GM18858 (cell line): ENCODE measurements at regions not wholly inside any gene's neighbourhood (a gene's known extent, or its start where the extent isn't known, plus 50 kb on each side); places are given as distances from the start of the nearest gene placed in this dataset.

ENCODE experiments used
- ATAC-seq: cut with Tn5 transposase; IDR thresholded peaks from one replicate; pipeline ENCODE4 v1.9.1; 2021; ENCODE audit not compliant: unreplicated experiment

DNA sequence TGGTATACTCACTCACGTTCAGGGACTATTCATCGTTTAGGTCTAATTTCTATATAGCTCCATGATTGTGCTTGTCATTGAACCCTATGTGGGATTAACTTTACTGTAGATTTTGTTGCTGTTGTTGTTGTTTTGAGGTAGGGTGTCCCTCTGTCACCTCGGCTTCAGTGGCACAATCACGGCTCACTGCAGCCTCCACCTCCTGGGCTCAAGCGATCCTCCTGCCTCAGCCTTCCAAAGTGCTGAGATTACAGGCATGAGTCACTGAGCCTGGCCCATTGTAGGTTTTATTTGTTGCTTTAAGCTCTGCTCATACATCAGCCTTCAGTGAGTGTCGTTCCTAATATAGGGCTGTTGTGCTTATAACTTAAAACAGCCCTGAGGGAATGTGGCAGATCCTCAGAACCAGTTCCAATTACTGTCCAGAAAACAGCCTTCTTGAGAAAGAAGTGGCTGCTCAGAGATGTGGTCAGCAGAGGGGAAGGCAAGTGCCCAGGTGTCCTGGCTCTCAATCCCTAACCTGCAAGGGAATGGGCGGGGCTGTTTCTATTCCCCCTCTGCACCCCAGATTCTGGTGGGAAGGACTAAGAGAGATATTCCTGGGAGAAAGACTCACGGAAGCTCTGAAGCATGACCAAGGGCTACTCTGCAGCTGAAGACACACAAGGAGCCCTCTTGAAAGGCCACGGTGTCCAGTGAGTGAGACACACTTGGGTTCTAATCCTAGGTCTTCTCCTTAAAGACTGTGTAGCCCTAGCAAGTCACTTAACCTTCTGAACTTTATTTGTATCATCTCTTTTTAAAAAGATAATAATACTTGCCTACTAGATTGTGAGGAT, 79.6 kb upstream of the LCLAT1 start:
- no peak for ATAC-seq

DNA sequence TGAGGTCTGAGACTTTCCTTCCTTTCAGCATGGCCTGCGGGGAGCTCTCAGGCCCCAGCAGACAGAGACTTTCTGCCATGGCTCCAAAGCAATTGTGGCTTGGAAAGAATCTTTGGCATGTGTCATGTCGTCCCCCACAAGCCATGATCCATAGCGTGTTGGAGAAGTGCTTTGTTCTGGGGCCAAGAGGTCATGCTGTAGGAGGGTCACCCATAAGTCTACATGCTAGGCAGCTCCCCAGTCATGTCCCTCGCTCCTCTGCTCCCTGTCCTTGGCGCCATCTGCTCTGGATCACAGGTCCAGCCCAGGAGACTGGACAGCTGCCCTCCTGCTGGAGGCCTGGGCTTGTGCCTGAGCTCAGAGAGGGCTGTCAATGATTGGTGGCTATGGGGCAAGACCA, 78.8 kb upstream of the LCLAT1 start:
- ATAC-seq = no peak

DNA sequence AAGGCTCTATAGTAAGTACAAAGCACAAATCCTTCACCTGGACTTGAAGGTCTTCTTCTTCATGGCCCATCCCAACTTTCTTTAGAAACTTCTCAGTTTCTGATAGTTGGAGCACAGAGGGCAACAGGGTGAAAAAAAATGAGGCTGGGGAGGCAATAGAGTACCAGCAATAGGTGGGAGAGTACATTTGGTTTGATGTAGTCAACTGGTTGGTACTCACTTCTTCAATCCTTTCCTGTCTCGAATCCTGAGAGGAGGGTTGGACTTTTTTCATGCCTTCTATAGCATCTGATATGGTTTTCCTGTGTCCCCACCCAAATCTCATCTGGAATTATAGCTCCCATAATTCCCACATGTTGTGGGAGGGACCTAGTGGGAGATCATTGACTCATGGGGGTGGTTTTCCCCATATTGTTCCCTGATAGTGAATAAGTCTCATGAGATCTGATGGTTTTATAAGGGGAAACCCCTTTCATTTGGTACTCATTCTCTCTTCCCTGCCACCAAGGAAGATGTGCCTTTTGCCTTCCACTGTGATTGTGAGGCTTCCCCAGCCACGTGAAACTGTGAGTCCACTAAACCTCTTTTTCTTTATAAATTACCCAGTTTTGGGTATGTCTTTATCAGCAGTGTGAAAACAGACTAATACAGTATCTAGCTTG, 75.9 kb upstream of the LCLAT1 start:
- ATAC-seq = no peak

DNA sequence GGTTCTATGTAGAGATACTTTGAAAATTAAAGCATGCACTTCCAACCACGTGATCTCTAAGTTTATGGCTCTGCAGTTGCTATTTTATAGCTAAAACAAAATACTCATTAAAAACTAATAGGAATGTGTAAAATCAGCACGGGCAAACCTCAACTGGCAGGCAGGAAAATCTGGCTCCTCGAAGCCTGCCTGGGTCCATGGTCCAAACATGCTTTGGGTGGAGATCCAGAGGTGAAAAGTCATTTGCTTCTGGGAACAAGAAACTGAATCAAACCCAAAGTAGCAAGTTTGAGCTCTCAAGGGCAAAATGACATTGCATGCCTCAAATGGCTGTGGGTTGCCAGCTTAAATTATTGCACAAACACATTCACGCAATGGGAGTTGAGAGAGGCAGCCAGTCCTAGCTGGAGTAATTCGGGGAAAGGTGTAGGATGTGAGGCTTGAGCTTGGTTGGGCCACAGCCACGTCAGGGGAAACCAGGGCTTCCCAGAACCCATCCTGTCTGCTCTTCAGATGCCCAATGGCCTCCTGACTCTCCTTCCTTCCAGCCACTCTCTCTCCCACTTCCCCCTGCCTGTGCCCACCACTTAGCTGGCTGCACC, 75.2 kb upstream of the LCLAT1 start:
- no peak for ATAC-seq

DNA sequence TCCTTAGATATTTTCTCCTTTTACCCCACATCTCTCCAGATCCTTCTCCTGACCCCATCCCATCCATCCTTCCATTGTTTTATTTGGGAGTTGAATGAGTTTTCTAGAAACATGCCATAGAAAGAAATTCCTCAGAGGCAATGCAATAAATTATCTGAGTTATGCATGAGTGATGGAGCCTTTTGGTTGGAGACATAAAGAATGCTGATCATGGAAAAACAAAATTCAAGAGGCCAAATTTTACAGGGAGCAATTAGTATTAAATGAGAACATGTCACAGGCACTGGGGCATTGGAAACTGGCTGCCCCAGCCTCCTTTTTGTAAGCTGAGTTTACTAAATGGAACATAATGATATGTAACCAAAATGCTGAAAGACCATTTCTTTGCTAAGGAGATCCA, 74.2 kb upstream of the LCLAT1 start:
- ATAC-seq = no peak

DNA sequence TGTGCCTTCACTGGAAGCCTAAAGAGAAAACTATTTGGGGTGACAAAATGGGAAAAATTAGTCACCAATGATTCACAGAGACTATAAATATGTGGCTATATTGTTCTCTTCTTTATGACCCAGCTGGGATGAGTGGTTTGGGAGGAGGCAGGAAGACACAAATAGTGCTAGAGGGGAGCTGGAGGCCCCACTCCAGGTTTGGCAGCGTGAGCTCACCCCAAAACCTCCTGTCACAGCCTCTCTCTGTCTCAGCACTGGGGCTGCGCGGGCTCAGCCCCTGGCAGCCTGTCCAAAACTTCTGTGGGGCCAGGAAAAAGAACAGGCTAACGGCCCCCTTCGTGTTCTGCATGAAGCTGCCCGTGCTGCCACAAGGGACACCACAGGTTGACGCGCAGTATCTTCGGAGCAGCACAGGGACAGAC, 73.2 kb upstream of the LCLAT1 start:
- no peak for ATAC-seq

DNA sequence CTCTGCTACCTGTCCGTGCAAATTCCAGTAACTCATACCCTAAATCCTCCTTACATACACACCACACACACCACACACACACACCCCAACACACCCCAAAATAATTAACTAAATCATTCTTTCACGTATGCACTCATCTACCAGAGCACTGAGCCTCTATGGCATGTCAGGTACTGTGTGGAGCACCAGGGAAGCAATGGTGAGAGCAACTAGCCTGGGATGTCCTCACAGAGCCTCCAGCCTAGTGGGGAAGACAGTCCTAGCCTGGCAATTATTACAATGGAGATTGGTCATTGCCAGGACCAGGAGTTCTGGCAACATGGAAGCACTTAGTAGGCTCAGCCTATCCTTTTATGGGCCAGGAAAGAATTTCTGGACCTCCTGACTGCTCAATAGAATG, 72.7 kb upstream of the LCLAT1 start:
- no peak for ATAC-seq

DNA sequence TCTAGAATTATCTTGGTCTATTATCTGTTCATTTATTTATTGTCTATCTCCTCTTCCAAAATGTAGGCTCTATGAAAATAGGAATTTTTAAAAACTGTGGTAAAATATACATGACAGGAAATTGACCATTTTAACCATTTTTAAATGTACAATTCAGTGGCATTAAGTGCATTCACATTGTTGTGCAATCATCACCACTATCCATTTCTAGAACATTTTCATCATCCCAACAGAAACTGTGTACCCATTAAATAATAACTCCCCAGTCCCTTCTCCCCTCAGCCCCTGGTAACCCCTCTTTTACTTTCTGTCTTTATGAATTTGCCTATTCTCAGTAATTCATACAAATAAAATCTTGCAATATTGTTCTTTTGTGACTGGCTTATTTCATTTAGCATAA, 71.1 kb upstream of the LCLAT1 start:
- no peak for ATAC-seq

DNA sequence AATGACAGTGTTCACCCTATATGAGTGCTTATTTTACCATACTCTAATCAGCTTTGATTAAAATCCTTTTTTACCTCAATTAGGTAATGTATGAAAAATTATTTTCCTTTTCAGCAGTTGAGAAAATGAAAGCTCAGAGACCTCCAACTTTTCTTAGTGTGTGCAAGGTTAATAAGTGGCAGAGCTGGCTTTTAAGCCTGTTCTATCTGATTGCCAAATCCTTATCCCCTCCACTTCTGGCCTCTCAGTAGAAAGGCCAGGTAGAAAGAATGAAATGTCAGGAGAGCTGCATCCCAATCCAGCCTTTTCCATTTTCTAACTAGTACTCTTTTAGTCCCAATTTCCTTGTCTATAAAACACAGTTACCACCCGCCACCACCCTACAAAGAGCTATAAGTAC, 67.6 kb upstream of the LCLAT1 start:
- ATAC-seq = no peak

DNA sequence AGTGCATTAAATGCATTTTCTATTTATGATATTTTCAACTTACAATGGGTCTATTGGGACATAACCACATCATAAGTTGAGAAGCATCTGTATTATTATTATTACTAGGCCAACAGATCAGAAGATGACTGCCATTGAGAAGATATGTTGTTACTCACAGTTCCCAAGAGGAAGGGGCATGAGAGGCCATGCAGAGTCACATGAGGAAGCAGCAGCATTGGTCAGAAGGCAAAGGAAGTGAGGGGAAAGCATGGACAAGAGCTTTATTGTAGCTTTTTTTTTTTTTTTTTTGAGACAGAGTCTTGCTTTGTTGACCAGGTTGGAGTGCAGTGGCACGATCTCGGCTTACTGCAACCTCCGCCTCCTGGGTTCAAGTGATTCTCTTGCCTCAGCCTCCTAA, 66.2 kb upstream of the LCLAT1 start:
- ATAC-seq = no peak

DNA sequence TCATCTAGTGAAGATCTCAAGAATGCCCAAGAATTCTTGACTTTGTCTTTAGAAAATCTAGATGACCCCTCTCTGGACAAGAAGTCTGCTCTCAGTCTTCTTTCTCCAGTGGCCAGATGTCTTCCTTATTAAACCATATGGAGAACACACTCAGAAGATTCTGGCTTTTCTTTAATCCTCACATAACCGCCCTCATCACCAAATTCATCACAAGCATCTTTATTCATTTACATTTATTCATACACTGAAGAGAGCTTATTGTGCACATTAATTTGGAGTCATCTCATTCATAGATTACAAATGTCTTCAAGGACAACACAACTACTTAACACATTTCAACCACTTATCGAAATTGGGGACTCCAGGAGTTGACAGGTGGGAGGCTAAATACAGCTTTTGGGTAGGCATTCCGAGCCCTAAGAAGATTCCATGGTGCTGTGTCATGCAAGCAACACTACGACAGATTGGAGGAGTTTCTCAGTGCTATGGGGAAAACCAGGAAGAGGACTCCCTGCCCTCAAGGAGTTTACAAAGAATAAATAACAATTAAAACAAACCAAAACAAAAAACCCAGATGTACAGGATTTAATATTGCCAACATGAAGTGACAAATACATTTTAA, 64.8 kb upstream of the LCLAT1 start:
- ATAC-seq = no peak

DNA sequence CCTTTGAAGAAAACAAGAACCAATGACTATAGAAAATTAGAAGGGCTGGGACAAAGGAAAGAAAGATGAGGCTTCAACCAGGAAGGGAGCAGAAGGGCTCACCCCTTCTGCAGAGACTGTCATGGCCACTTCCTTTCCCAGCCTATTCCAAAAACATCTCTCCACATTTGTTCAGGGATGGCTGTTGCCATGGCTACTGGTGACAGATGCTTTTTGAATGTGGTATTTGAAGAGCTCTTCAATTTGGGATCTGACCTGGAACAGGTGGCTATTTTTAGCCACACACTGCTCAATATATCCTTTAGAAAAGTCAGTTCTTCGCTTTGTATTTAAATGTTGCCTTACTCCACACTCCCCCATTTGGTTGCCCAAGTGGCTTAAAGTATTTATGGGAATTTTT, 64.1 kb upstream of the LCLAT1 start:
- ATAC-seq = no peak

DNA sequence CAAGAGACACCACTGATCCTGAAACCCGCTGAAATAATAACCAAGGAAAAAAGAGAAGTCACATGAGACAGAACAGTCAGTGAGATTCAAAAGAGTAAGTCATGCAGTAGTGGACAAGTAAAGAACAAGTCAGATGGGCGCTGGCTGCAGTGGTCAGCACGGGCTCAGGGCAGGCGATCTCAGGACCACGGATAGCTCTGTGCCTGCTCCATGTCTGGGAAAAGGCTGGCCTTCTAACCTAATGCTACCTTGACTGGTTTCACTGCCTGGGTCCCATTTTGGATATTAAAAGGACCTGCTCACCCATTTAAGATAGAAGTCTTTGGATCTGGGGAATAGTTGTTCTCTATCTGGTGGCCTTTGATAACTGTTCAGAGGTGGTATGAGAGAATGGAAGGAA, 61.7 kb upstream of the LCLAT1 start:
- no peak for ATAC-seq

DNA sequence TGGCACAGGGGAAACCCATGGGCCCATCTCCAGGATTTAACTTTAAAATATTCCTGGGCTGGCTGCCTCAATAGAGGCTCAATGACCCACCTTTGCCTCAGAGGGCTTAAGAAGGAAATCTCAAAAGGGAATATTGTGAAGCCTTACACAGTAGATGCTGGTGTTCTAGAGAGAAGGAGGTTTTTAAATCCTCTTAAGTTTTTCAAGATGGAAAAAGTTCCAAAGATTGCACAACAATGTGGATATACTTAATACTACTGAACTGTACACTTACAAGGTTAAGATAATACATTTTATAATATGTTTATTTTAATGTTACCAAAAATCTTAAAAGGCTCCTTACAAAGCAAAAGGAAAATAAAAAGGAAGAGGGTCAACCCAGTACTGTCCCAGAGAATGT, 54.9 kb upstream of the LCLAT1 start:
- no peak for ATAC-seq

DNA sequence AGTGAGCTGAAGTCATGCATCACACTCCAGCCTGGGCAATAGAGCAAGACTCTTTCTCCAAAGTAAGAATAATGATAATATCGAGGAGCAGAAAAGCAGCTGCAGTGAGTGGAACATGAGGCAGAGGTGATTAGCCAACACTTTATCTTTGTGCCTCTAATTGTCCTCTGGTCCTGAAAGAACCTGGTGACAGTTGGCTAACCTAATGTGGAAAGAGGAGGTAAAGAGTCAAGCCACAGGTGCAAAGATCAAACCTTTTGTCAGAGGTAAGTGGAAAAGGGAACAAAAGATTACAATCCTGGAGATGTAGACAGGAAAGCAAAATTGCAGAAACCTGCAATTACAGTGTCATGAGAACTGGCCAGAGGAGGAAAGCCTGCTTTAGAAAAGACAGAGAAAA, 53.5 kb upstream of the LCLAT1 start:
- ATAC-seq = no peak

DNA sequence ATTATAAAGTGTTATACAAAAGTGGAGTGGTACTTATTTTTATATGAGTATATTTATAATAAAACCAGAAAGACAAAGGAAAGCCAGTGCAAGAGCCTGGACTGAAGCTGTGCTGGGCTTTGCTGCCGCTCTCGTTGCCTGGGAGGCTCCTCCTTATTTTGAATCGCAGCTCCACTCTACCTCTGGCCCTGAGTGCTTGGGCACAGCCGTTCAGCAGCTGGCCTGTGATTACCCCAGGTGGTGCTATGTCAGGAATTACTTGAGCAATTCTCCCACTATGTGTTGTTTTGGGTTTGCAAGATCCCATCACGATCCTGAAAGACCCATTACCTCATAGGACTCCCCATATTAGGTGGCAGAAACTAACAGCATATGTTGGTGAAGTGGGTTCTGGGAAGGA, 53.0 kb upstream of the LCLAT1 start:
- ATAC-seq = no peak

DNA sequence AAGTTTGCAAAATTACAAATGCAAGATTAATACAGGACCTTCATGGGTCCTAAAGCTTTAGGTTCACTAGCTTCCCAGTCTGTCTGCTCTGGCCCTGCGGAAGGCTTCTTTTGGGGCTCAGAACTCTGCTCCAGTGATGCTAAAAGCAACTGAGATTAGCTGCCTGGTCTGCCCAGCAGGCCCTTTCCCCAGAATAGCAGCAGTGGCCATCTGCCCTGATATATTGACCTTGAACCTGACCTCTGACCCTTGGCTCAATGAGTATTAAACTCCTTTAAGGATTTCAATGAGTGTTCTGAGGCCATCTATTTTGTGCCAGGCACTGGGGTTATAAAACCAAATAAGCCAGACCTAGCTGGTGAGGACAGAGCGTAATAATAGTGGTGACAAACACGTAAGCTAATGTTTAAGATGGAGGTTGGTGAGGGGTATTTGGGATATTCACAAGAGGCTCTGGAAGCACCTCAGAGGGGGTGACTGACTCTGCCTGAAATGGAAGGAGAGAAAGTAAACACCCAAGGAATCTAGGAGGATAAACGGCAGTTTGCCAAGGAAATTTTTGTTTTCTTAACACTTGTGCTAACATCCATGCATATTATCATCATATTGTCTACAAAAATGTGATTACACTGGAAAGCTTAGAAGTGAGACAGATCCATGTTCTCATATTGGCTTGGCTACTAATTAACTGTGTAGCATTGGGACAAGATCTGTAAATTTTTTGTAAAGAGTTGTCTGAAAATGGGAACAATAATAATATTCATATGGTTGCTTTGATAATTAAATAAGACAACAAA, 50.4 kb upstream of the LCLAT1 start:
- no peak for ATAC-seq
